IMR-90 (cell line): ENCODE measurements at regions not wholly inside any gene's neighbourhood (a gene's known extent, or its start where the extent isn't known, plus 50 kb on each side); places are given as distances from the start of the nearest gene placed in this dataset.

Experiments
- ATAC-seq: fragments of 200-7000 bp; cut with Tn5 transposase; 2 replicates; pipeline ENCODE4 v1.9.1; 2020; ENCODE audit warnings: low read depth, mild to moderate bottlenecking, moderate library complexity
- BruUV-seq: library from RNA; stranded (reverse); fragments of 400-500 nt; replicated peaks from 2 replicates; lab custom pipeline; 2021; lab: Mats Ljungman, UMichigan
- CTCF ChIA-PET: fragments of 300-600 bp; formaldehyde crosslinking; extraction: SDS; loops from one replicate; lab custom pipeline; 2021; ENCODE audit warnings: antibody characterized with exemption; lab: Yijun Ruan, JAX
- POLR2A ChIA-PET: fragments of 300-600 bp; sonication (Branson Sonifier 250); formaldehyde crosslinking; loops from one replicate; lab custom pipeline; 2022; ENCODE audit warnings: antibody characterized with exemption; ENCODE audit not compliant: unreplicated experiment; lab: Charles Lee
- DNase-seq: peaks from one replicate; pipeline ENCODE4 v3.0.0; 2013
- H2AFZ ChIP-seq: replicated peaks from 2 replicates; pipeline ENCODE3; 2013; ENCODE audit warnings: low read length, mild to moderate bottlenecking; ENCODE audit not compliant: poor library complexity
- H2AK5ac ChIP-seq: 2 replicates; pipeline ENCODE4 v1.6.1; 2013; ENCODE audit warnings: low read depth, low read length, inconsistent platforms
- H2AK9ac ChIP-seq: replicated peaks from 2 replicates; pipeline ENCODE3; 2013; ENCODE audit warnings: mild to moderate bottlenecking, low read depth, low read length, moderate library complexity; ENCODE audit not compliant: poor library complexity
- H2BK120ac ChIP-seq: 2 replicates; pipeline ENCODE4 v1.6.1; 2013; ENCODE audit warnings: low read depth, low read length, inconsistent platforms
- H2BK15ac ChIP-seq: 3 replicates; pipeline ENCODE4 v1.6.1; 2013; ENCODE audit warnings: low read depth, low read length, inconsistent platforms
- H2BK20ac ChIP-seq: 2 replicates; pipeline ENCODE4 v1.6.1; 2013; ENCODE audit warnings: low read depth, mild to moderate bottlenecking, inconsistent platforms, low read length, moderate library complexity
- H2BK5ac ChIP-seq: 2 replicates; pipeline ENCODE4 v1.6.1; 2013; ENCODE audit warnings: mild to moderate bottlenecking, low read depth, low read length, inconsistent platforms; ENCODE audit not compliant: poor library complexity, severe bottlenecking
- H3K14ac ChIP-seq: replicated peaks from 2 replicates; pipeline ENCODE4 v1.6.1; 2013; ENCODE audit warnings: low read depth, low read length, inconsistent platforms
- H3K18ac ChIP-seq: 2 replicates; pipeline ENCODE4 v1.6.1; 2013; ENCODE audit warnings: low read depth, low read length, control low read depth
- H3K23ac ChIP-seq: 2 replicates; pipeline ENCODE4 v1.6.1; 2013; ENCODE audit warnings: low read depth, low read length, inconsistent platforms
- H3K27ac ChIP-seq: 2 replicates; pipeline ENCODE4 v1.5.1; 2013; ENCODE audit warnings: mild to moderate bottlenecking, control low read depth, low read length; ENCODE audit not compliant: insufficient read depth
- H3K27me3 ChIP-seq: 2 replicates; pipeline ENCODE4 v1.6.1; 2013; ENCODE audit warnings: low read length; ENCODE audit not compliant: control insufficient read depth, insufficient read depth
- H3K36me3 ChIP-seq: 2 replicates; pipeline ENCODE4 v1.6.1; 2013; ENCODE audit warnings: low read length, mixed read lengths; ENCODE audit not compliant: control insufficient read depth, insufficient read depth
- H3K4ac ChIP-seq: 2 replicates; pipeline ENCODE4 v1.6.1; 2013; ENCODE audit warnings: low read depth, low read length, inconsistent platforms
- H3K4me1 ChIP-seq: 2 replicates; pipeline ENCODE4 v1.6.1; 2013; ENCODE audit warnings: low read length, mixed read lengths; ENCODE audit not compliant: control insufficient read depth, insufficient read depth
- H3K4me2 ChIP-seq: 2 replicates; pipeline ENCODE4 v1.6.1; 2013; ENCODE audit warnings: low read depth, mild to moderate bottlenecking, control low read depth, low read length, moderate library complexity
- H3K4me3 ChIP-seq: 2 replicates; pipeline ENCODE4 v1.5.1; 2013; ENCODE audit warnings: low read depth, mild to moderate bottlenecking, control low read depth, low read length, moderate library complexity; ENCODE audit not compliant: insufficient read depth
- H3K56ac ChIP-seq: 2 replicates; pipeline ENCODE4 v1.6.1; 2013; ENCODE audit warnings: low read length, inconsistent platforms; ENCODE audit not compliant: insufficient read depth; ENCODE audit errors: extremely low read depth
- H3K79me1 ChIP-seq, 2 experiments: 2 replicates each; pipeline ENCODE4 v1.6.1; 2013; ENCODE audit warnings: low read length in 2 of 2, inconsistent platforms in 1 of 2, low read depth in 1 of 2
- H3K9ac ChIP-seq: 2 replicates; pipeline ENCODE4 v1.6.1; 2013; ENCODE audit warnings: low read depth, low read length, control low read depth
- H3K9me1 ChIP-seq: 2 replicates; pipeline ENCODE4 v1.6.1; 2013; ENCODE audit warnings: low read length, inconsistent platforms; ENCODE audit not compliant: insufficient read depth
- H3K9me3 ChIP-seq: 2 replicates; pipeline ENCODE4 v1.6.1; 2013; ENCODE audit warnings: low read length; ENCODE audit not compliant: control insufficient read depth, insufficient read depth
- H4K20me1 ChIP-seq: 2 replicates; pipeline ENCODE4 v1.6.1; 2013; ENCODE audit warnings: low read length, inconsistent platforms; ENCODE audit not compliant: insufficient read depth
- H4K5ac ChIP-seq: 2 replicates; pipeline ENCODE4 v1.6.1; 2013; ENCODE audit warnings: mild to moderate bottlenecking, low read depth, low read length, control low read depth
- H4K8ac ChIP-seq, 2 experiments: 2 replicates each; pipeline ENCODE4 v1.6.1; 2013; ENCODE audit warnings: low read depth in 2 of 2, low read length in 2 of 2, control low read depth in 1 of 2, inconsistent platforms in 1 of 2
- H4K91ac ChIP-seq: 2 replicates; pipeline ENCODE4 v1.6.1; 2013; ENCODE audit warnings: low read depth, low read length, inconsistent platforms; ENCODE audit not compliant: insufficient read depth
- BHLHE40 ChIP-seq: fragments of 150-350 bp; IDR thresholded peaks from 2 replicates; pipeline ENCODE4 v1.6.1; 2016; ENCODE audit warnings: mild to moderate bottlenecking, low read depth, low read length
- CEBPB ChIP-seq: IDR thresholded peaks from 2 replicates; pipeline ENCODE4 v1.6.1; 2012; ENCODE audit warnings: low read depth, low read length, improper control_type of control experiment
- CHD1 ChIP-seq: IDR thresholded peaks from 2 replicates; pipeline ENCODE4 v1.6.1; 2012; ENCODE audit warnings: low read depth, low read length, improper control_type of control experiment
- CTCF ChIP-seq: conservative IDR thresholded peaks from 2 replicates; pipeline ENCODE4 v1.5.1; 2012; ENCODE audit warnings: mild to moderate bottlenecking, low read depth, low read length, improper control_type of control experiment
- ELK1 ChIP-seq: fragments of 150-350 bp; IDR thresholded peaks from 2 replicates; pipeline ENCODE4 v1.6.1; 2016; ENCODE audit warnings: low read depth, mild to moderate bottlenecking, low read length, moderate library complexity, borderline replicate concordance
- FOS ChIP-seq: fragments of 150-350 bp; IDR thresholded peaks from 2 replicates; pipeline ENCODE4 v1.6.1; 2016; ENCODE audit warnings: low read depth, low read length
- MAFK ChIP-seq: IDR thresholded peaks from 2 replicates; pipeline ENCODE4 v1.6.1; 2012; ENCODE audit warnings: low read depth, low read length, improper control_type of control experiment
- MAZ ChIP-seq: IDR thresholded peaks from 2 replicates; pipeline ENCODE4 v1.6.1; 2012; ENCODE audit warnings: low read depth, mild to moderate bottlenecking, low read length, improper control_type of control experiment, moderate library complexity, borderline replicate concordance
- MXI1 ChIP-seq: IDR thresholded peaks from 2 replicates; pipeline ENCODE4 v1.6.1; 2012; ENCODE audit warnings: low read depth, mild to moderate bottlenecking, low read length, moderate library complexity, borderline replicate concordance
- NFE2L2 ChIP-seq: fragments of 150-350 bp; IDR thresholded peaks from 2 replicates; pipeline ENCODE4 v1.6.1; 2016; ENCODE audit warnings: low read depth, mild to moderate bottlenecking, low read length
- RAD21 ChIP-seq: IDR thresholded peaks from 2 replicates; pipeline ENCODE4 v1.6.1; 2012; ENCODE audit warnings: low read length, improper control_type of control experiment
- RCOR1 ChIP-seq: IDR thresholded peaks from 2 replicates; pipeline ENCODE4 v1.6.1; 2012; ENCODE audit warnings: mild to moderate bottlenecking, low read length, improper control_type of control experiment; ENCODE audit not compliant: insufficient replicate concordance
- RFX5 ChIP-seq: IDR thresholded peaks from 2 replicates; pipeline ENCODE4 v1.8.0; 2012; ENCODE audit warnings: low read depth, mild to moderate bottlenecking, low read length, moderate library complexity
- SMC3 ChIP-seq: fragments of 150-350 bp; IDR thresholded peaks from 2 replicates; pipeline ENCODE4 v1.6.1; 2016; ENCODE audit warnings: low read depth, mild to moderate bottlenecking, antibody characterized with exemption, low read length, moderate library complexity
- USF2 ChIP-seq: fragments of 150-350 bp; IDR thresholded peaks from 2 replicates; pipeline ENCODE4 v1.6.1; 2017; ENCODE audit warnings: mild to moderate bottlenecking, antibody characterized with exemption, low read length, low read depth
- WGBS, 2 experiments: methylation state at CpG; one replicate each; pipeline versions ENCODE4 v1.1.5 to v1.1.7; 2013; ENCODE audit warnings: missing lambda C conversion rate in 2 of 2; ENCODE audit not compliant: insufficient read length in 1 of 2; ENCODE audit errors: extremely low coverage in 2 of 2; 5-methylcytosine and 5-hydroxymethylcytosine counted together
- dilution Hi-C: fragments of 300-500 bp; cut with HindIII; formaldehyde crosslinking; loops from one replicate; pipeline ENCODE4 v1.14.3; 2018; ENCODE audit warnings: low sequenced_read_pairs; ENCODE audit not compliant: unreplicated experiment
- in situ Hi-C: fragments of 300-500 bp; cut with MboI; formaldehyde crosslinking; loops from 3 replicates; pipeline ENCODE4 v1.14.3; 2019; ENCODE audit warnings: low sequenced_read_pairs, inconsistent platforms, mixed read lengths
- intact Hi-C: fragments of 100-400 bp; cut with micrococcal nuclease; formaldehyde crosslinking; loops from 2 replicates; pipeline ENCODE4 v1.10.0; 2022

- H3K14ac ChIP-seq, result no peak overlapping the region
- H3K9me1 ChIP-seq, result peaks cover 13% of the 10 kb centered on the region
- no peak overlapping the region for H3K18ac ChIP-seq
- in situ Hi-C loops, result no loop called here
- no peak overlapping the region for H3K4me3 ChIP-seq
- dilution Hi-C loops, result no loop called here
- no peak overlapping the region for H2BK15ac ChIP-seq
- H2AK9ac ChIP-seq, result no peak overlapping the region
- ChIA-PET CTCF (no interaction called here), POLR2A (no interaction called here)
- H4K20me1 ChIP-seq, result no peaks in the 10 kb centered on the region
- H2BK120ac ChIP-seq, result no peak overlapping the region
- no peaks in the 10 kb centered on the region for H3K27me3 ChIP-seq
- H3K79me1 ChIP-seq, result no peaks in the 10 kb centered on the region
- DNase-seq, result no peak
- H2BK20ac ChIP-seq, result no peak overlapping the region
- no peaks in the 10 kb centered on the region for H3K9me3 ChIP-seq
- H3K56ac ChIP-seq, result no peak overlapping the region
- ATAC-seq, result no peak
- H2BK5ac ChIP-seq, result no peak overlapping the region
- H3K36me3 ChIP-seq, result no peaks in the 10 kb centered on the region
- peak overlapping the region; percentile 43; the same call in 1 of the 2 replicates for H2AK5ac ChIP-seq
- H4K5ac ChIP-seq, result no peak overlapping the region
- 89% methylated on average over 3 of the region's 4 CpGs; no CpG with 5 or more reads in 1 of the 2 experiments for whole genome bisulfite sequencing, 2 experiments
- H3K4ac ChIP-seq, result no peak overlapping the region
- H4K91ac ChIP-seq, result no peak overlapping the region
- H3K9ac ChIP-seq, result no peak overlapping the region
- no peak for TF ChIP-seq SMC3
- no peak for TF ChIP-seq RCOR1
- no peak for TF ChIP-seq MAFK
- no peak for TF ChIP-seq FOS
- no peak for TF ChIP-seq MXI1
- no peak for TF ChIP-seq USF2
- TF ChIP-seq CTCF, result no peak
- TF ChIP-seq MAZ, result no peak
- TF ChIP-seq NFE2L2, result no peak
- no peak for TF ChIP-seq ELK1
- no peak for TF ChIP-seq RFX5
- TF ChIP-seq RAD21, result no peak
- no peak for TF ChIP-seq CHD1
- TF ChIP-seq BHLHE40, result no peak
- no peak for TF ChIP-seq CEBPB
- H3K4me1 ChIP-seq, result peaks cover 25% of the 10 kb centered on the region
- no peak overlapping the region for H3K4me2 ChIP-seq
- intact Hi-C loops, result no loop called here
- H3K23ac ChIP-seq, result no peak overlapping the region
- BruUV-seq, result no TSS peak
- H3K27ac ChIP-seq, result no peak overlapping the region
- H2AFZ ChIP-seq, result no peak overlapping the region
- peak overlapping the region in 1 of 2 experiments; percentile 75; a peak in 1 of 4 replicates for H4K8ac ChIP-seq
These were observed 198.3 kb upstream of the ZNF32 start for GRCh38 chr10:43846968-43847367.
